ENCODE measurements at regions not wholly inside any gene's neighbourhood (a gene's known extent, or its start where the extent isn't known, plus 50 kb on each side); places are given as distances from the start of the nearest gene placed in this dataset.

DNA sequence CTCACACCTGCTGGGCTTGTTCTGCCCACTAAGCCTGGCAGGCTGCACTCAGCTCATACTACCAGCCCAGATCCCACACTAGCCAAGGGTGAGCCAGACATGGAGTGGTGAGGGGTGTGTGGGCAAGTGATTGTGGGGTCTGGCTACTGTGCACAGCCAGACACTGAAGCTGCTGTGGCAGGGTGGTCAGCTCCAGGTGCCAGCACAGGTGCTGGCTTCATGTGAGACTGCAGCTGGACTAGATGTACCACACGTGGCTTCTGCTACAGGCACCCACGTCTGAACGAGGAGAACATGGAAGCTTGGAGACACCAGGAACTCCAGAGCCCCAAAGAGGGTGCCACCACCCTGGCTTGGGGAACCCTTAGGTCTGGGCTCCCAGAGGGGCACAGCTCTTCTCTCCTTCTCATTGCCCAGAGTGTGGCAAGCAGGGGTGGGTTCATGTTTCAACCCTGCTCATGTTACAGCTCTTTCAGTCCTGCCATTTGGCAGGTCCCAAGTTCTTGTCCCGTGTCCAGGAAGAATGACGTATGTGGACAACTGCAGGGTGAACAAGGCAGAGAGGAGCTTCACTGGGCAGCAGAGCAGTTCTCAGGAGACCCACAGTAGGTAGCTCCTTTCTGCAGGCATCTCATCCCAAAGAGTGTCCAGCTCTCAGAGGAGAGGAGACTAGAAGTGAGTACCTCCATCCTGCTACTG, 1624.2 kb upstream of the TMEFF2 start:
- TF ChIP-seq, protein P1, sequence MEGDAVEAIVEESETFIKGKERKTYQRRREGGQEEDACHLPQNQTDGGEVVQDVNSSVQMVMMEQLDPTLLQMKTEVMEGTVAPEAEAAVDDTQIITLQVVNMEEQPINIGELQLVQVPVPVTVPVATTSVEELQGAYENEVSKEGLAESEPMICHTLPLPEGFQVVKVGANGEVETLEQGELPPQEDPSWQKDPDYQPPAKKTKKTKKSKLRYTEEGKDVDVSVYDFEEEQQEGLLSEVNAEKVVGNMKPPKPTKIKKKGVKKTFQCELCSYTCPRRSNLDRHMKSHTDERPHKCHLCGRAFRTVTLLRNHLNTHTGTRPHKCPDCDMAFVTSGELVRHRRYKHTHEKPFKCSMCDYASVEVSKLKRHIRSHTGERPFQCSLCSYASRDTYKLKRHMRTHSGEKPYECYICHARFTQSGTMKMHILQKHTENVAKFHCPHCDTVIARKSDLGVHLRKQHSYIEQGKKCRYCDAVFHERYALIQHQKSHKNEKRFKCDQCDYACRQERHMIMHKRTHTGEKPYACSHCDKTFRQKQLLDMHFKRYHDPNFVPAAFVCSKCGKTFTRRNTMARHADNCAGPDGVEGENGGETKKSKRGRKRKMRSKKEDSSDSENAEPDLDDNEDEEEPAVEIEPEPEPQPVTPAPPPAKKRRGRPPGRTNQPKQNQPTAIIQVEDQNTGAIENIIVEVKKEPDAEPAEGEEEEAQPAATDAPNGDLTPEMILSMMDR (IDR thresholded peaks at IDR 0.05; ENCODE audit: insufficient read depth, low read depth, low read length) = no peak
- DNase-seq (ENCODE audit: low read depth) = no peak
- H3K4me3 ChIP-seq (ENCODE audit: low read depth, low read length) = no peak overlapping the region

DNA sequence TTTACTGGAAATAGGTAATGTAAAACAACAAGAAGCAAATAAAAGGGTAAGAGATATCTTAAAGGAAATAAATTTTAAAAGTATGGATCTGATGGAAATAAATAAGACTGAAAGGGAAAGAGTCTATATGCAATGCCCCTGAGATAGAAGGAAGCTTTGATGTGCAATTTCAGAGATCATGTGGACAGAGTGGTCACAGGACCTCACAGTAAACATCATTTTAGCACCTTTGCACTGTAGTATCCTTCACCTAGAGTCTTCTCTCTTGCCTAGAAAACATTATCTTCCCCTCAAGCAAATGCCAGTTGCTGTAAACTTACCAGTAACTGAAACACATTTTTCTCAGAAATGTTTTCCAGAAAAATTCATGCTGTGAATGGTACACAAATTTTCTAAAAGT, 1621.3 kb upstream of the TMEFF2 start:
- DNase-seq (ENCODE audit: low read depth) = no peak
- TF ChIP-seq, protein P1 (IDR thresholded peaks at IDR 0.05; ENCODE audit: insufficient read depth, low read depth, low read length) = no peak
- H3K4me3 ChIP-seq (ENCODE audit: low read depth, low read length) = no peak overlapping the region

DNA sequence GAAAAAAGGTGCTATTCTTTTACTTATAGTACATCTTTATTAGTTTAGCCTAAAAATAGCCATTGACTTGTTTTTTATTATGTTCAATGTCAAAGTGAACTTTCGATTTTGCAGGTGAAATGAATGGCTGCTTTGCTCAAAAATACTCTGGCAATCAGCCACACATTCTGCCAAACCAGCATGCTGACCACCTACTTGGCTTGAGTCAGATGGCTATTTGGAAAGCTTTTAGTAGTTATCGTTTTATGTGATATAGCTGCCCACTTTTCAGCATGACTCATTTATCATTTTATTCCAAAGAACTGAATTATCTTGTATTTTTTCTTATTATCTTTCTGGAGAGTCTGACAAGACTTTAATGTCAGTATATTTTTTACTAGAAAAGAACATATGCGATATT, 1615.8 kb upstream of the TMEFF2 start:
- peak; percentile 2 for DNase-seq (ENCODE audit: low read depth)
- no peak overlapping the region for H3K4me3 ChIP-seq (ENCODE audit: low read depth, low read length)
- TF ChIP-seq, protein P1 (IDR thresholded peaks at IDR 0.05; ENCODE audit: insufficient read depth, low read depth, low read length) = no peak

DNA sequence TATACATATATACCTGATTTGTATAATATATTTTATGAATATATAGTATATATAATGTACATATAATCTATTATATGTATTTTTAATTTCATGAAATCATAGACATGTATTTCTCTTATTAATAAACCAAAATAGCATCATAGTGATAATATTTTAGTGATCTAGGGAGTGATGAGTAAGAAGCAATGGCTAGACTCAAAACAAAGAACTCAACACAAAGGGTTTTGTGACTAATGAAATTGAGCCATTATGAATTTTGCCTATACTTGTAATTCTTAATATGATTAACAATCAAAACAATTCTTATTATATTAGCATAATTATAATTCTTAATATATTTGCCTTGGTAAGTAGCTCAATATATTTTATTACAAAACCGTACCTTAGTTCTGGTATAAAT, 1614.1 kb upstream of the TMEFF2 start:
- no peak overlapping the region for H3K4me3 ChIP-seq (ENCODE audit: low read depth, low read length)
- no peak for DNase-seq (ENCODE audit: low read depth)
- TF ChIP-seq, protein P1 (IDR thresholded peaks at IDR 0.05; ENCODE audit: insufficient read depth, low read depth, low read length) = no peak

DNA sequence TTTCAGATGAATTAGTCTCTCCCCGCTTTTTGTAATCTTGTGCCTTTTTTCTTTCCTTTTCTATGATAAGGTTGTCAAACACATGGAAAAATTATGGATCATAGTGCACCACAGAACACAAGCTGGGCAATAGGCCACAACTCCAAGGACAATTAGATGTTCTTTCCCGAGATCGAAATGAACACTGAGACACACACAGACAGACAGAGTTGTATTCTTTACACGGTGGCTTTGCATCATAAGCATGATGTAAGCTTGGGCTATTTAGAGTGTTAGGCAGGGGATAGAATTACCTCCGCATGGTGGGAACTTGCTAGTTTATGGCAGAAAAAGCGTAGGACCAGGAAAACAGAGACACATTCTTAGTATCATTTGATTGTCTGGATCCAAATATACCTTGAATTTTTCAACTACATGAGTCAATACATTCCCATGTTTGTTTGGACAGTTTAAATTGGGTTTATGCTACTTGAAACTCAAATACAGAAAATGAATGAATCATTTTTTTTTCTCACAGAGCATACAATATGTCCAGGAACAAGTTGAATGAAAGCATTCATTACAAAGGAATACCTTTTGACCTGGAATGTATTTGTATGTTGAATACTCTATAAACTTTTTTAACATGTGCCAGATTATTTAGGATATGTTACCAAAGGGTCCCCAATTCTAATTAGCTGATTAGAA, 1611.5 kb upstream of the TMEFF2 start:
- DNase-seq (ENCODE audit: low read depth) = peak; percentile 3
- TF ChIP-seq, protein P1 (IDR thresholded peaks at IDR 0.05; ENCODE audit: insufficient read depth, low read depth, low read length) = no peak
- no peak overlapping the region for H3K4me3 ChIP-seq (ENCODE audit: low read depth, low read length)

DNA sequence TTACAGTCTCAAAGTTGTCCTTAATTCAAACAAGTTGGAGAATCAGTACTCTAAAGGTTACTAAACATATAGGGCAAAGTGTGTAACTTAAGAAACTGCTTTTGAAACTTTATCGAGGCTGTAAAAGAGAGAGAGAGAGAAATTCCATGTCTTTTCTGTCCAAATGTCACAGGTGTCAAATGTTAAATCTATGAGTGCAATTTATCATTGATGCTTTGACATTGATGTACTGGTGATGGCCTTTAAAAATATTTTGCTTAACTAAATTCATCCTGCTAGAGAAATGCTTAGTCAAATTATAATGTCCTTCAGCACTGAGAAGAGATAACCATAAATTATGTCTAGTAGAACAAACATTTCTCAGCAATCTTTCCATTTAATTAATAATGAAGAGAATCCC, 1602.1 kb upstream of the TMEFF2 start:
- no peak overlapping the region for H3K4me3 ChIP-seq (ENCODE audit: low read depth, low read length)
- no peak for DNase-seq (ENCODE audit: low read depth)
- TF ChIP-seq, protein P1 (IDR thresholded peaks at IDR 0.05; ENCODE audit: insufficient read depth, low read depth, low read length) = no peak

Data from fibroblast of villous mesenchyme (primary cell).